ENCODE measurements at regions not wholly inside any gene's neighbourhood (a gene's known extent, or its start where the extent isn't known, plus 50 kb on each side); places are given as distances from the start of the nearest gene placed in this dataset.

GRCh38 chr18:22302144-22302543 lies 115.6 kb downstream of the CTAGE1 start:
- H3K27ac ChIP-seq: no peak overlapping the region
- TF ChIP-seq POLR2A (IDR thresholded peaks at IDR 0.05) (no peak), CTCF (IDR thresholded peaks at IDR 0.05) (no peak)
- H3K9me3 ChIP-seq: no peaks in the 10 kb centered on the region
- intact Hi-C loops (cut with DNase I; ENCODE audit: low total_unique reads): no loop called here
- no peak overlapping the region for H3K4me3 ChIP-seq
- H3K4me1 ChIP-seq: no peaks in the 10 kb centered on the region
- no peaks in the 10 kb centered on the region for H3K36me3 ChIP-seq
- H3K27me3 ChIP-seq: no peaks in the 10 kb centered on the region
- DNase-seq: no peak

- TF ChIP-seq CTCF (IDR thresholded peaks at IDR 0.05) (no peak), POLR2A (IDR thresholded peaks at IDR 0.05) (no peak)
- Histone ChIP-seq H3K27me3 (no peaks in the 10 kb centered on the region), H3K4me3 (no peak overlapping the region), H3K9me3 (no peaks in the 10 kb centered on the region), H3K27ac (no peak overlapping the region), H3K36me3 (no peaks in the 10 kb centered on the region), H3K4me1 (no peaks in the 10 kb centered on the region)
- no peak for DNase-seq
- intact Hi-C loops (cut with DNase I; ENCODE audit: low total_unique reads): no loop called here
Measured at GRCh38 chr18:22300665-22301636, 116.8 kb downstream of the CTAGE1 start.

GRCh38 chr18:22297008-22297407 lies 120.7 kb downstream of the CTAGE1 start:
- Histone ChIP-seq H3K9me3 (no peaks in the 10 kb centered on the region), H3K27me3 (no peaks in the 10 kb centered on the region), H3K27ac (no peak overlapping the region), H3K4me3 (no peak overlapping the region), H3K4me1 (no peaks in the 10 kb centered on the region), H3K36me3 (no peaks in the 10 kb centered on the region)
- no peak for DNase-seq
- intact Hi-C loops (cut with DNase I; ENCODE audit: low total_unique reads): no loop called here
- TF ChIP-seq POLR2A (IDR thresholded peaks at IDR 0.05): no peak
- no peak for TF ChIP-seq CTCF (IDR thresholded peaks at IDR 0.05)

GRCh38 chr18:22296304-22296703 lies 121.4 kb downstream of the CTAGE1 start:
- Histone ChIP-seq H3K27me3 (no peaks in the 10 kb centered on the region), H3K36me3 (no peaks in the 10 kb centered on the region), H3K4me1 (no peaks in the 10 kb centered on the region), H3K9me3 (no peaks in the 10 kb centered on the region), H3K4me3 (no peak overlapping the region), H3K27ac (no peak overlapping the region)
- TF ChIP-seq CTCF (IDR thresholded peaks at IDR 0.05): no peak
- TF ChIP-seq POLR2A (IDR thresholded peaks at IDR 0.05): no peak
- DNase-seq: no peak
- intact Hi-C loops (cut with DNase I; ENCODE audit: low total_unique reads): no loop called here

GRCh38 chr18:22293417-22293816 lies 124.0 kb downstream of the GATA6 start:
- DNase-seq: no peak
- no peaks in the 10 kb centered on the region for H3K9me3 ChIP-seq
- no peak overlapping the region for H3K4me3 ChIP-seq
- intact Hi-C loops (cut with DNase I; ENCODE audit: low total_unique reads): no loop called here
- no peaks in the 10 kb centered on the region for H3K36me3 ChIP-seq
- H3K27ac ChIP-seq: no peak overlapping the region
- TF ChIP-seq CTCF (IDR thresholded peaks at IDR 0.05) (no peak), POLR2A (IDR thresholded peaks at IDR 0.05) (no peak)
- no peaks in the 10 kb centered on the region for H3K4me1 ChIP-seq
- no peaks in the 10 kb centered on the region for H3K27me3 ChIP-seq

Data from uterus (tissue), 3 donors.